ENCODE measurements at regions not wholly inside any gene's neighbourhood (a gene's known extent, or its start where the extent isn't known, plus 50 kb on each side); places are given as distances from the start of the nearest gene placed in this dataset.

DNA sequence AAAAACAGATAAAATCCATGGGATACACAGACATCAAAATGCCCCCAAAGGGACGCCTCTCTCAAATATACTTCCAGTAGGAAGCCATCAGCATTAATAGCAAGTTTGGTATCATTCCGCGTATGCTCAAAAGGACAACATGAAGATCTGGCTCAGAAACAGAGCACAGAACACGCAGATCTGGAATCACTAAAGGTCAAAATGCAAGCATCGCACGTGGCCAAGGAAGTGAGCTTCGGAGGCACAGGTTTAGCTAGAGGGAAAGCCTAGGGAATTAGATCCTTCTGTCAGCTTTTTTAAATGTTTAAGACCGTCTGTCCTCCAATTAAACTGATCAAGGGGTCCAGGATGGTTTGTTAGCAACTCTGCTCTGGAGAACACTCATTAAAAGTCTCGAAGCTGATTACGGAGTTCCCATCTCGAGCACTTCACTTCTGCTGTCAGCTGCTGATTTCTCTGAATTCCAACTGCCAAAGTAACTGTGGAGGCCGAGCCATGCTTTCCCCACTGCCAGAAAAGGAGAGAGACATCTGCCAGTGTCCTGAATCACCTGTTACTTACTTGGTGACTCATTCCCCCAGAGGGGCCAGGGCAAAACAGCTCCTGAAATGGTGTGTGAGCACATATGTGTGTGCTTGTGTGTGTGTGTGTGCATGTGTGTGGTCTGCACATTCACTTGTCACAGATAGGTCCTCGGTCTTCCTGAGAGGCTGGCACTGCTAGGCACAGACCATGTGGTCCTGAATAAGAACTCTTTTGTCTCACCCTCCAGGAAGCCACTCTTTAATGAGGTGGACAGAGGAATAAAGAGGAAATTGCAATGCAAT lies 177.7 kb upstream of the PPARGC1A start:
- no peaks in the 10 kb centered on the region for H3K9me3 ChIP-seq (ENCODE audit: control insufficient read depth in 1 of 2, low read length in 2 of 2)
- no peak overlapping the region for H3K4me3 ChIP-seq (ENCODE audit: low read depth in 1 of 2, low read length in 2 of 2)
- no peaks in the 10 kb centered on the region for H3K36me3 ChIP-seq (ENCODE audit: control insufficient read depth in 1 of 2, insufficient read depth in 2 of 2, low read length in 2 of 2)
- no peaks in the 10 kb centered on the region for H3K27me3 ChIP-seq (ENCODE audit: low read depth, low read length)
- H3K4me1 ChIP-seq (ENCODE audit: control insufficient read depth in 1 of 2, insufficient read depth in 2 of 2, low read length in 2 of 2) = no peaks in the 10 kb centered on the region
- no peak overlapping the region for H3K27ac ChIP-seq (ENCODE audit: low read length)

DNA sequence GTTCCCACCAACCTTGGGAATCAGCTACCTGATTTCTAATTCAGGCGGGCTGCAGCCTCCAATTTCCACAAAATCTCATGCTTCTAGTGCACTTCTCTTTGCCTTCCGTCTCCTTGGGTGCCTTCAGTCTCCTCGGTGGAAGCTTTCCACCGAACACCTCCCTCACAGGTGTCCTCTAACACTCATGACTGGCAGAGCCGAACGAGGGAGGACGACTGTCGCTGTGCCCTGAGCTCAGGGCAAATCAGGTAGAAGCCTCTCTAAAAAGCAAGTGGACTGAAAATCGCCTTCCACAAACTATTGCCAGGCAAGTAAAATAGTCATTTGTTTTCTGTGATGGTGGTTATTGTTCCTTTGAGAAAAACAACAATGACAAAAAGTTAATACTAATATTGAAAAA lies 176.1 kb upstream of the PPARGC1A start:
- Histone ChIP-seq H3K9me3 (ENCODE audit: control insufficient read depth in 1 of 2, low read length in 2 of 2) (no peaks in the 10 kb centered on the region), H3K4me3 (ENCODE audit: low read depth in 1 of 2, low read length in 2 of 2) (no peak overlapping the region), H3K36me3 (ENCODE audit: control insufficient read depth in 1 of 2, insufficient read depth in 2 of 2, low read length in 2 of 2) (no peaks in the 10 kb centered on the region), H3K27me3 (ENCODE audit: low read depth, low read length) (no peaks in the 10 kb centered on the region), H3K4me1 (ENCODE audit: control insufficient read depth in 1 of 2, insufficient read depth in 2 of 2, low read length in 2 of 2) (no peaks in the 10 kb centered on the region), H3K27ac (ENCODE audit: low read length) (no peak overlapping the region)

DNA sequence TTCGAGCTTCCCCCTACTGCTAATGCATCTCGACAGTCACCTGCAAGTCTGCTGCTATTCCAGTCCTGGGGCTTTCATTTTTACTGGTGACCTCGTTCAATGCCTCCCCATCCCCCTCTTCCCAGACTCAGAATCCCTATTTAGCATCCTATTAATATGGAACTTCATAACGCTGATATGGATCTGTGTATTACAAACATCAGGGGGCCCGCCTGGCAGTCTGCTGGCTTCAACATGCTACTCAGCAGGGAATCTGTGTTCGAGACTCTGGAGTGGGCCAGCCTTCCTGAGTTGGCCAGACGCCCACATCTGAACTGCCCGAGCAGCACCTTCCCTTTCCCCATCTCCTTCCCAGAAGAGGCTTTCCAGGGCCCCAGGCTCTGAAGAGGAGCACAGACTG lies 173.9 kb upstream of the PPARGC1A start:
- no peaks in the 10 kb centered on the region for H3K36me3 ChIP-seq (ENCODE audit: control insufficient read depth in 1 of 2, insufficient read depth in 2 of 2, low read length in 2 of 2)
- H3K4me1 ChIP-seq (ENCODE audit: control insufficient read depth in 1 of 2, insufficient read depth in 2 of 2, low read length in 2 of 2) = no peaks in the 10 kb centered on the region
- no peaks in the 10 kb centered on the region for H3K9me3 ChIP-seq (ENCODE audit: control insufficient read depth in 1 of 2, low read length in 2 of 2)
- H3K27me3 ChIP-seq (ENCODE audit: low read depth, low read length) = no peaks in the 10 kb centered on the region
- H3K27ac ChIP-seq (ENCODE audit: low read length) = no peak overlapping the region
- no peak overlapping the region for H3K4me3 ChIP-seq (ENCODE audit: low read depth in 1 of 2, low read length in 2 of 2)

DNA sequence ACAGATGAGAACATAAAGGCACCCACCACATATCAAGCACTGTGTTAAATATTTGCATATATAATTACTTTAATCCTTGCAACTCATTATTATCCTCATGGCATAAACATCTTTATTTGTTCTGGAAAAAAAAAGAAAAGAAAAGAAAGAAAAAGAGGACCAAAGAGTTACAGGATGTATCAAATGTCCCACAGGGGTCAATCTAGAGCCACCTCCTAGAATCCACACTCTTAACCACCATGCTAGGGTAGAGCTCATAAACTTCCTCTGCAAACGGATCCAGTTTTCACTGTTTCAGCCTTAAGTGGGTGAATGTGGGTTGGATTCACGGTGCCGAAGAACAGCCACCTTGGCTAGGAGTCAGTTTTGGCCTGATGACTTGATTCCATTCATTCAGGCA lies 171.1 kb upstream of the PPARGC1A start:
- no peak overlapping the region for H3K4me3 ChIP-seq (ENCODE audit: low read depth in 1 of 2, low read length in 2 of 2)
- H3K27ac ChIP-seq (ENCODE audit: low read length) = no peak overlapping the region
- H3K4me1 ChIP-seq (ENCODE audit: control insufficient read depth in 1 of 2, insufficient read depth in 2 of 2, low read length in 2 of 2) = no peaks in the 10 kb centered on the region
- no peaks in the 10 kb centered on the region for H3K9me3 ChIP-seq (ENCODE audit: control insufficient read depth in 1 of 2, low read length in 2 of 2)
- no peaks in the 10 kb centered on the region for H3K36me3 ChIP-seq (ENCODE audit: control insufficient read depth in 1 of 2, insufficient read depth in 2 of 2, low read length in 2 of 2)
- no peaks in the 10 kb centered on the region for H3K27me3 ChIP-seq (ENCODE audit: low read depth, low read length)

DNA sequence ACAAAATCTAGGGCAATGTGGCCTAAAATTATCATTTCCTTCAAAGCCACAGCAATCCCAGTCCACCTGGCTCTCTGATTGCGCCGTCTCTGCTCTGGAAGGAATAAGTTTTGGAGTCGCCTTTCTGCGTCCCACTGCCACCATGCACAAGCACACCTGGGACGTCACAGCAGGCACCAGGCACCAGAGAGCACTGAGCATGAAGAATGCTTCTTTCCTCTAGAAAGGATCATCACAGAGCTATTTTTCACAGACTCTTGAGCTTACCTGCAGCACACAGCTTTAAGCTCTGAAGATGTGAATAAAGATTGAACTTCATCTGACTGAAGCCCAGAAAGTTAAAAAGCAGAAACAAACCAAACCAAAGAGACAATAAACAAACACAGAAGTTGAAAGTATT lies 170.0 kb upstream of the PPARGC1A start:
- Histone ChIP-seq H3K27ac (ENCODE audit: low read length) (no peak overlapping the region), H3K27me3 (ENCODE audit: low read depth, low read length) (no peaks in the 10 kb centered on the region), H3K9me3 (ENCODE audit: control insufficient read depth in 1 of 2, low read length in 2 of 2) (no peaks in the 10 kb centered on the region), H3K4me1 (ENCODE audit: control insufficient read depth in 1 of 2, insufficient read depth in 2 of 2, low read length in 2 of 2) (no peaks in the 10 kb centered on the region), H3K36me3 (ENCODE audit: control insufficient read depth in 1 of 2, insufficient read depth in 2 of 2, low read length in 2 of 2) (no peaks in the 10 kb centered on the region), H3K4me3 (ENCODE audit: low read depth in 1 of 2, low read length in 2 of 2) (no peak overlapping the region)

DNA sequence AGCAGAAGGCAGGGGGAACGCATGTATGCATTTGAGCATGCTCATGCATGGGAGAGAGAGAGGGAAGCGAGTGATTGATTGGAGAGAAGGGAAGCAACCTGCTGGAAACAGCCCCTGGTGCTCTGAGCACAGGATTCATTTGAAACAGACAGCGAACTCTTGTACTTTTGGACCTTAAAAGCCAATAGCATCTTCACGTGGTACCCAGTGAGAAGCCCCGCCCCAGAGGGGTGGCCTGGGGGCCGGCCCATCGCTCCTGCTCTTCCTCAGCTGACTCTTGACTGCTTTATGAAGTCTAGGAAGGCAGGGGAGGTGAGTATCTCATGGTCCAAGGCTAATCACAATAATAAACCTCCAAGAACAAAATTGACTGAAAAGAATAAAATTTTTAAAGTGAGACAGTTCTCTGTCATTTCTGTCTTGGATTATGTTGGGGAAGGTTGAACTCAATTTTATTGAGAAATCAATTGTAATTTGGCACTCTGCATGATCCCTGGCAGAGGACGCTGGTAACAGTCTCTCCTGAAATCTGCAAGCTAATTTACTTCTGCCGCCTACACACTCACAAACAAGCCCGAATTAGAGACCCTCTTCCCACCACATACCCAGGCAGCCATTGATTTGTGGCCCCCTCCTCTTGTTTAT lies 168.2 kb upstream of the PPARGC1A start:
- Histone ChIP-seq H3K9me3 (ENCODE audit: control insufficient read depth in 1 of 2, low read length in 2 of 2) (no peaks in the 10 kb centered on the region), H3K36me3 (ENCODE audit: control insufficient read depth in 1 of 2, insufficient read depth in 2 of 2, low read length in 2 of 2) (no peaks in the 10 kb centered on the region)

DNA sequence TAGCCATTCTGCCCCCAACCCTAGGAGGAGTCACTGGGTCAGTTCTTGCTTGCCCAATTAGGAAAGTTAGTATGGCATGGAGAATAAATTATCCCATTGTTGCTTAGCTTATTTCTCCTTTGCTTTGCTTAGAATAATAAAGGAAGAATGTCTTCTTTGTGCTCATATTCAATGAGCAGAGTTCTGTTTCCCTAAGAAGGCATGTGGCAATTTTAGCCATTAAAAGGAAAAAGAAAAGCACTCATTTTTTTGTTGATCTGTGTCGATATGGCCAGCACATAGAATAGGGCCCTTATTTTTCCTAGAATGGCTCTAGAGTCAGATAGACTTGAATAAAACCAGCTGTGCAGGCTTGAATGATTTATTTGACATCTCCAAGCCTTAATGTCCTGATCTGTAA lies 166.4 kb upstream of the PPARGC1A start:
- Histone ChIP-seq H3K9me3 (ENCODE audit: control insufficient read depth in 1 of 2, low read length in 2 of 2) (no peaks in the 10 kb centered on the region), H3K27me3 (ENCODE audit: low read depth, low read length) (no peaks in the 10 kb centered on the region), H3K4me3 (ENCODE audit: low read depth in 1 of 2, low read length in 2 of 2) (no peak overlapping the region), H3K27ac (ENCODE audit: low read length) (no peak overlapping the region), H3K4me1 (ENCODE audit: control insufficient read depth in 1 of 2, insufficient read depth in 2 of 2, low read length in 2 of 2) (no peaks in the 10 kb centered on the region), H3K36me3 (ENCODE audit: control insufficient read depth in 1 of 2, insufficient read depth in 2 of 2, low read length in 2 of 2) (no peaks in the 10 kb centered on the region)

More for the DNA sequence above, 168.2 kb upstream of the PPARGC1A start:
- H3K27ac ChIP-seq (ENCODE audit: low read length) = no peak overlapping the region
- no peaks in the 10 kb centered on the region for H3K27me3 ChIP-seq (ENCODE audit: low read depth, low read length)
- H3K4me3 ChIP-seq (ENCODE audit: low read depth in 1 of 2, low read length in 2 of 2) = no peak overlapping the region
- H3K4me1 ChIP-seq (ENCODE audit: control insufficient read depth in 1 of 2, insufficient read depth in 2 of 2, low read length in 2 of 2) = no peaks in the 10 kb centered on the region

DNA sequence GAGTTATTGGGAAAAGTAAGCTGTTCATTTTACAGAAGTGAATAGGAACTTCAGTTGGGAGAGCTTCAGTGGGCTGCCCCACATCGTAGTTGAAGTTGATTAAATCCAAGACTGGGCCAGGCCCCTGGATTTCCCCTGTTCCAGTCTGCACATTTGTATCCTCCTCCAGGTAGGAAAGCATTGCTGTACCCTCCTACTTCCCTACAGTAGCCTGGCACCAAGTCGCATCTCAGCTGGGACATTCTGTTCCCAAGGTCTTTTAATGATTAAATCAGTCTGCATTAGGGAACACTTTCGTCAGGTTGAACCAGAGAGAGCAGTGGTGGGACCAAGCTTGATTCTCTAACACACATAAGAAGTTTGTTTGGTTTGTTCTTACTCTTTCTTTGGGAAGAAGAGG lies 165.8 kb upstream of the PPARGC1A start:
- H3K4me1 ChIP-seq (ENCODE audit: control insufficient read depth in 1 of 2, insufficient read depth in 2 of 2, low read length in 2 of 2) = no peaks in the 10 kb centered on the region
- no peak overlapping the region for H3K27ac ChIP-seq (ENCODE audit: low read length)
- no peak overlapping the region for H3K4me3 ChIP-seq (ENCODE audit: low read depth in 1 of 2, low read length in 2 of 2)
- H3K9me3 ChIP-seq (ENCODE audit: control insufficient read depth in 1 of 2, low read length in 2 of 2) = no peaks in the 10 kb centered on the region
- no peaks in the 10 kb centered on the region for H3K36me3 ChIP-seq (ENCODE audit: control insufficient read depth in 1 of 2, insufficient read depth in 2 of 2, low read length in 2 of 2)
- H3K27me3 ChIP-seq (ENCODE audit: low read depth, low read length) = no peaks in the 10 kb centered on the region

DNA sequence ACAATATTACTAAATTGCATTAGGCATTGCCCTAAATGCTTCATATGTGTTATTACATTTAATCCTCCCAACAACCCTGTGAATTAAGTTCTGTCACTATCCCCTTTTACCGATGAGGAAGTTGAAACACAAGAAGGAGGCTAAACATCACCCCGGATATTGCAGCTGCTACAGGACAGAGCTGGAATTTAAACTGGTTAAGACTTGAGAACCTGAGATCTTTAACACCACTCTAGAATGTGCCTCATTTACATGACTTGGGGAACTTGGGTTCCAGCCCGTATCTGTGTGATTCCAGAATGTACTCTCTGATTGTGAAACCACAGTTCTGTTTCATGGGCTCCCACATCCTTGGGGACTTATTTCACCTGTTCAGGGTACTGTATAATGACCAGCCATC lies 165.1 kb upstream of the PPARGC1A start:
- Histone ChIP-seq H3K4me1 (ENCODE audit: control insufficient read depth in 1 of 2, insufficient read depth in 2 of 2, low read length in 2 of 2) (no peaks in the 10 kb centered on the region), H3K9me3 (ENCODE audit: control insufficient read depth in 1 of 2, low read length in 2 of 2) (no peaks in the 10 kb centered on the region), H3K27me3 (ENCODE audit: low read depth, low read length) (no peaks in the 10 kb centered on the region), H3K4me3 (ENCODE audit: low read depth in 1 of 2, low read length in 2 of 2) (no peak overlapping the region), H3K27ac (ENCODE audit: low read length) (no peak overlapping the region), H3K36me3 (ENCODE audit: control insufficient read depth in 1 of 2, insufficient read depth in 2 of 2, low read length in 2 of 2) (no peaks in the 10 kb centered on the region)

DNA sequence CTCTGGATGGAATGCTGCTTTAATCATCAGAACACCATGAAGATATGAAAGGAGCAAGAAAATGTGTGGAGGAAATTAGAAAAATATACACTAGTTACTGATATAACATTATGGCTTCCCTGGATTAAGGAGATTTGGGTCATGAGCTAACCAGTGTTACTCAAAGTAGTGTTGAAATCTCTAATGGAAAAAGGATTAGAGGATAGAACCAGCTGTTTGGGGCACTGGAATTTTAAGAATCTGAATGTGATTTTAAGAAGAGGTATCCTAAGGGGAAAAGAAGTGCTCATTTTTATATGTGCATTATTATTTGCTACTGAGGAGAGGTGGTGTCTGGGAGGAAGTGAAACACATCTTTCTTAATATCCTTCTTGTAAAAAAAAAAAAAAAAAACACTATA lies 164.1 kb upstream of the PPARGC1A start:
- Histone ChIP-seq H3K27me3 (ENCODE audit: low read depth, low read length) (no peaks in the 10 kb centered on the region), H3K36me3 (ENCODE audit: control insufficient read depth in 1 of 2, insufficient read depth in 2 of 2, low read length in 2 of 2) (no peaks in the 10 kb centered on the region), H3K4me3 (ENCODE audit: low read depth in 1 of 2, low read length in 2 of 2) (no peak overlapping the region), H3K9me3 (ENCODE audit: control insufficient read depth in 1 of 2, low read length in 2 of 2) (no peaks in the 10 kb centered on the region), H3K27ac (ENCODE audit: low read length) (no peak overlapping the region), H3K4me1 (ENCODE audit: control insufficient read depth in 1 of 2, insufficient read depth in 2 of 2, low read length in 2 of 2) (no peaks in the 10 kb centered on the region)

DNA sequence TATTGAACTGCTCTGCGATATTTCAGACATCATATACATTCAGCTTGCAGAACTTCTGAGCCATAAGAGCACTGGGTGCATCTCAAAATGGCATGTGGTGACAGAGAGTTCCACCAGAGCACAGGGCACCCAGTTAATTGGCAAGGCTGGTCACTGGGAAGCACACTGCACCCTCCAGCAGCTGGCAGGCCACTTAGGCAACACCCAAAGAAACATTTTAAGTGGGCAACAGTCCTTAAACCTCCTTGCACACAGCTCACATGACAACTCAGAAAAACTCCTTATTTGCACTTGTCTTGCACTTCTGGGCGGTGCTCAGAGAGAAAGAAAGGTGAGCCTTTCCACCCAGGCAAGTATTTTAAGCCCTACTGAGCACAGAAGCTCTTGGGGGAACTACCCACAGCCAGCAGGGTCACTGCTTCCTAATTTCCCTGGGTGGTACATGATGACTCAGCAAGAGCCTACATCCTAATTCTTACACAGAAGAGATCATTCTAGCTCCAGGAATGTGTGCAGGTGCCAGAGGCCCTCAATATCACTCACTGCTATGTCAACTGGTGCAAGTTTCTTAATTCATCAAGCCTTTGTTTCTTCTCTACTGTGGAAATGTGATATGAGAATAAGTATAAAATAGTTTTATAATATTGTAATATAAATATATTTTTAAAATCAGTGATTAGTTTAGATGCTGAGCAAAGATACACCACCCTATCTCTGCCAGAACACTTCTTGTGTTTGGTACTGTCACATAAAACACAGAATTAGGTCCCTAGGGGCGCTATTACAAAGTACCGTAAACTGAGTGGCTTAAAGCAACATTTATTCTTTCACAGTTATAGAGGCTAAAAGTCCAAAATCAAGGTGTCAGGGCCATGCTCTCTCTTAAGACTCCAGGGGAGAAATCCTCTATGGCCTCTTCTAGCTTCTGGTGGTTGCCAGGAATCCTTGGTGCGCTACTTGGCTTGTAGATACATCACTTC lies 155.1 kb upstream of the PPARGC1A start:
- Histone ChIP-seq H3K27ac (ENCODE audit: low read length) (no peak overlapping the region), H3K27me3 (ENCODE audit: low read depth, low read length) (no peaks in the 10 kb centered on the region), H3K9me3 (ENCODE audit: control insufficient read depth in 1 of 2, low read length in 2 of 2) (no peaks in the 10 kb centered on the region), H3K4me3 (ENCODE audit: low read depth in 1 of 2, low read length in 2 of 2) (no peak overlapping the region), H3K36me3 (ENCODE audit: control insufficient read depth in 1 of 2, insufficient read depth in 2 of 2, low read length in 2 of 2) (no peaks in the 10 kb centered on the region), H3K4me1 (ENCODE audit: control insufficient read depth in 1 of 2, insufficient read depth in 2 of 2, low read length in 2 of 2) (no peaks in the 10 kb centered on the region)
